ENCODE measurements at regions not wholly inside any gene's neighbourhood (a gene's known extent, or its start where the extent isn't known, plus 50 kb on each side); places are given as distances from the start of the nearest gene placed in this dataset.

DNA sequence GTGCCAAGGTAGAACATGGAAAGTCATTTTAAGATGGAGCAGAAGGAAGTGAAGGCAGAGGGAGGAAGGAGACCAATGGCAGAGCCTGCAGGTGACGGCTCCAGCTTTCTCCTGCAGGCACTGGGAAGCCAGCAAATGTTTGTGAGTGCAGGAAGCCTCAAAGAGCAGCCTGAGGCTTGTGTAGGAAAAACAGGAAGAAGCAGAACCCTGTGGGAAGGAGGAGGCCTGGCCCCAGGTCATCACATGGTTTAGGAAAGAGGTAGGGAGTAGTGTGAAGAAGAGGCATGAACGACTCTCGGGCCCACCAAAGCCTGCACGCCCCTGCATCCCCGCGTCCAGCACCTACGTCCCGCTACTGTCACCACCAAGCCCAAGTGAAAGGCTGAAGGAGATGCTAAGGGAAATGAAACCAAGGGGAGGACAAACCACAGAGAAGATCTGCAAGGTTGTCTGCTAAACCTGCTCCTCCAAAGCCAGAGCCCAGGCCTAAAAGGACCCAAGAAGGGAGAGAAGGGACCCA lies 151.5 kb downstream of the CHST1 start (continued):
- TF ChIP-seq USF2 (IDR thresholded peaks at IDR 0.05; ENCODE audit: borderline replicate concordance, low read depth, low read length) (no peak), FOXJ3 (CRISPR knock-in tag; IDR thresholded peaks at IDR 0.05) (no peak), YY1 (IDR thresholded peaks at IDR 0.05; ENCODE audit: low read depth) (no peak)
- TF ChIP-seq, protein P1, sequence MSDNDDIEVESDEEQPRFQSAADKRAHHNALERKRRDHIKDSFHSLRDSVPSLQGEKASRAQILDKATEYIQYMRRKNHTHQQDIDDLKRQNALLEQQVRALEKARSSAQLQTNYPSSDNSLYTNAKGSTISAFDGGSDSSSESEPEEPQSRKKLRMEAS (IDR thresholded peaks at IDR 0.05; ENCODE audit: low read depth): no peak
- TF ChIP-seq, protein P2, sequence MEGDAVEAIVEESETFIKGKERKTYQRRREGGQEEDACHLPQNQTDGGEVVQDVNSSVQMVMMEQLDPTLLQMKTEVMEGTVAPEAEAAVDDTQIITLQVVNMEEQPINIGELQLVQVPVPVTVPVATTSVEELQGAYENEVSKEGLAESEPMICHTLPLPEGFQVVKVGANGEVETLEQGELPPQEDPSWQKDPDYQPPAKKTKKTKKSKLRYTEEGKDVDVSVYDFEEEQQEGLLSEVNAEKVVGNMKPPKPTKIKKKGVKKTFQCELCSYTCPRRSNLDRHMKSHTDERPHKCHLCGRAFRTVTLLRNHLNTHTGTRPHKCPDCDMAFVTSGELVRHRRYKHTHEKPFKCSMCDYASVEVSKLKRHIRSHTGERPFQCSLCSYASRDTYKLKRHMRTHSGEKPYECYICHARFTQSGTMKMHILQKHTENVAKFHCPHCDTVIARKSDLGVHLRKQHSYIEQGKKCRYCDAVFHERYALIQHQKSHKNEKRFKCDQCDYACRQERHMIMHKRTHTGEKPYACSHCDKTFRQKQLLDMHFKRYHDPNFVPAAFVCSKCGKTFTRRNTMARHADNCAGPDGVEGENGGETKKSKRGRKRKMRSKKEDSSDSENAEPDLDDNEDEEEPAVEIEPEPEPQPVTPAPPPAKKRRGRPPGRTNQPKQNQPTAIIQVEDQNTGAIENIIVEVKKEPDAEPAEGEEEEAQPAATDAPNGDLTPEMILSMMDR (IDR thresholded peaks at IDR 0.05): no peak

DNA sequence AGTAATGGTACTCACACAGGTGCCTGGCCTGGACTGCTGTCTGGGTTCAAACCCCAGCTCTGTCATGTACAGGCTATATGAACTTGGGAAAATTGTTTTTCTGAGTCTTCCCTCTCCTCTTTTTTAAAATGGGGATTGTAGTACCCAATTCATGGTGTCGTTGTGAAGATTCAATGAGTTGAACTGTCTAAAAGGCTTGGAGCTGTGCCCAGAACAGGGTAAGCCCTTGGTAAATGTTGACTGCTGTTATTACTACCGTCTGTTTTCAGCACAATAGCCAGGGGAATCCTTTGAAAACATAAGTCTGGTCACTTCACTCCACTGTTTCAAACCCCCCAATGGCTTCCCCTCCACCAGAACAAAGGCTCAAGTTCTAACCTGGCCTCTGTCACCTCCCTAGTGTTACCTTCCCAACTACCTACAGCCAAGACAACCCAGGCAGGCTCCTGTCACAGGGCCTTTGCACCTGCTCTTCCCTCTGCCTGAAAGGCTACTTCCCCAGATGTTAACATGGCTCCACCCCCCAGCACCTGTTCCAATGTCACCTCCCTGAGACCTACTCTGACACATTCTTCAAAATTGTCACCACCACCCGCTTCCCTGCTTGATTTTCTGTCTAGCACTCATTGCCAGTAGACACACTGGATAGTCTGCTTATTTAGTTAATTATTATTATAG lies 152.8 kb downstream of the CHST1 start:
- DNase-seq: no peak
- POLR2A ChIA-PET: no interaction called here
- CTCF ChIA-PET: interaction anchor here (1.1 kb wide), 1 partner anchor 259 kb away, joined by 4 read pairs; no protein-coding TSS in a partner anchor

More for the DNA sequence above, 152.8 kb downstream of the CHST1 start:
- H3K9ac ChIP-seq: no peak overlapping the region
- H3K4me2 ChIP-seq: no peak overlapping the region
- H3K27ac ChIP-seq (ENCODE audit: low read depth in 2 of 2, low read length in 1 of 2): no peak overlapping the region
- no peaks in the 10 kb centered on the region for H3K9me3 ChIP-seq
- H3F3A ChIP-seq (replicated peaks; ENCODE audit: insufficient read depth): no peaks in the 10 kb centered on the region
- no peak overlapping the region for H2AFZ ChIP-seq (ENCODE audit: low read depth)
- no peaks in the 10 kb centered on the region for H4K20me1 ChIP-seq (ENCODE audit: insufficient read depth)
- H3K4me1 ChIP-seq (ENCODE audit: control insufficient read depth in 1 of 2, insufficient read depth in 2 of 2, low read depth in 1 of 2, low read length in 1 of 2): no peaks in the 10 kb centered on the region
- no peaks in the 10 kb centered on the region for H3K79me2 ChIP-seq (ENCODE audit: insufficient read depth)
- H3K27me3 ChIP-seq (ENCODE audit: insufficient read depth): peaks cover 20% of the 10 kb centered on the region; the same call in 1 of the 2 replicates
- H3K9me2 ChIP-seq: no peaks in the 10 kb centered on the region
- H3K4me3 ChIP-seq (ENCODE audit: low read depth in 2 of 2, low read length in 1 of 2): no peak overlapping the region
- TF ChIP-seq JUND (IDR thresholded peaks at IDR 0.05) (no peak), FOXM1 (IDR thresholded peaks at IDR 0.05; ENCODE audit: low read depth) (no peak), RXRA (IDR thresholded peaks at IDR 0.05; ENCODE audit: borderline replicate concordance, low read depth) (no peak), RFX5 (IDR thresholded peaks at IDR 0.05; ENCODE audit: low read length) (no peak), NFIC (IDR thresholded peaks at IDR 0.05; ENCODE audit: borderline replicate concordance) (no peak), FOXJ3 (CRISPR knock-in tag; IDR thresholded peaks at IDR 0.05) (no peak), TAF1 (IDR thresholded peaks at IDR 0.05; ENCODE audit: borderline replicate concordance, low read depth, low read length) (no peak), GATA2 (CRISPR knock-in tag; IDR thresholded peaks at IDR 0.05) (no peak), EZH2phosphoT487 (IDR thresholded peaks at IDR 0.05; ENCODE audit: borderline replicate concordance, low read depth) (no peak), FOSL2 (IDR thresholded peaks at IDR 0.05; ENCODE audit: borderline replicate concordance, low read depth) (no peak), USF2 (IDR thresholded peaks at IDR 0.05; ENCODE audit: borderline replicate concordance, low read depth, low read length) (no peak), SMC3 (IDR thresholded peaks at IDR 0.05; ENCODE audit: low read depth, low read length) (no peak)
- TF ChIP-seq, protein P3, sequence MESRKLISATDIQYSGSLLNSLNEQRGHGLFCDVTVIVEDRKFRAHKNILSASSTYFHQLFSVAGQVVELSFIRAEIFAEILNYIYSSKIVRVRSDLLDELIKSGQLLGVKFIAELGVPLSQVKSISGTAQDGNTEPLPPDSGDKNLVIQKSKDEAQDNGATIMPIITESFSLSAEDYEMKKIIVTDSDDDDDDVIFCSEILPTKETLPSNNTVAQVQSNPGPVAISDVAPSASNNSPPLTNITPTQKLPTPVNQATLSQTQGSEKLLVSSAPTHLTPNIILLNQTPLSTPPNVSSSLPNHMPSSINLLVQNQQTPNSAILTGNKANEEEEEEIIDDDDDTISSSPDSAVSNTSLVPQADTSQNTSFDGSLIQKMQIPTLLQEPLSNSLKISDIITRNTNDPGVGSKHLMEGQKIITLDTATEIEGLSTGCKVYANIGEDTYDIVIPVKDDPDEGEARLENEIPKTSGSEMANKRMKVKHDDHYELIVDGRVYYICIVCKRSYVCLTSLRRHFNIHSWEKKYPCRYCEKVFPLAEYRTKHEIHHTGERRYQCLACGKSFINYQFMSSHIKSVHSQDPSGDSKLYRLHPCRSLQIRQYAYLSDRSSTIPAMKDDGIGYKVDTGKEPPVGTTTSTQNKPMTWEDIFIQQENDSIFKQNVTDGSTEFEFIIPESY (IDR thresholded peaks at IDR 0.05; ENCODE audit: borderline replicate concordance, low read depth): no peak
- TF ChIP-seq, protein P4, sequence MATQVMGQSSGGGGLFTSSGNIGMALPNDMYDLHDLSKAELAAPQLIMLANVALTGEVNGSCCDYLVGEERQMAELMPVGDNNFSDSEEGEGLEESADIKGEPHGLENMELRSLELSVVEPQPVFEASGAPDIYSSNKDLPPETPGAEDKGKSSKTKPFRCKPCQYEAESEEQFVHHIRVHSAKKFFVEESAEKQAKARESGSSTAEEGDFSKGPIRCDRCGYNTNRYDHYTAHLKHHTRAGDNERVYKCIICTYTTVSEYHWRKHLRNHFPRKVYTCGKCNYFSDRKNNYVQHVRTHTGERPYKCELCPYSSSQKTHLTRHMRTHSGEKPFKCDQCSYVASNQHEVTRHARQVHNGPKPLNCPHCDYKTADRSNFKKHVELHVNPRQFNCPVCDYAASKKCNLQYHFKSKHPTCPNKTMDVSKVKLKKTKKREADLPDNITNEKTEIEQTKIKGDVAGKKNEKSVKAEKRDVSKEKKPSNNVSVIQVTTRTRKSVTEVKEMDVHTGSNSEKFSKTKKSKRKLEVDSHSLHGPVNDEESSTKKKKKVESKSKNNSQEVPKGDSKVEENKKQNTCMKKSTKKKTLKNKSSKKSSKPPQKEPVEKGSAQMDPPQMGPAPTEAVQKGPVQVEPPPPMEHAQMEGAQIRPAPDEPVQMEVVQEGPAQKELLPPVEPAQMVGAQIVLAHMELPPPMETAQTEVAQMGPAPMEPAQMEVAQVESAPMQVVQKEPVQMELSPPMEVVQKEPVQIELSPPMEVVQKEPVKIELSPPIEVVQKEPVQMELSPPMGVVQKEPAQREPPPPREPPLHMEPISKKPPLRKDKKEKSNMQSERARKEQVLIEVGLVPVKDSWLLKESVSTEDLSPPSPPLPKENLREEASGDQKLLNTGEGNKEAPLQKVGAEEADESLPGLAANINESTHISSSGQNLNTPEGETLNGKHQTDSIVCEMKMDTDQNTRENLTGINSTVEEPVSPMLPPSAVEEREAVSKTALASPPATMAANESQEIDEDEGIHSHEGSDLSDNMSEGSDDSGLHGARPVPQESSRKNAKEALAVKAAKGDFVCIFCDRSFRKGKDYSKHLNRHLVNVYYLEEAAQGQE (IDR thresholded peaks at IDR 0.05; ENCODE audit: low read depth, low read length): no peak
- H3K36me3 ChIP-seq (replicated peaks in 1 of 2; ENCODE audit: control insufficient read depth in 1 of 2, insufficient read depth in 2 of 2, low read length in 1 of 2): no peaks in the 10 kb centered on the region
- WGBS (ENCODE audit: low lambda C conversion rate): 16% methylated on average over 3 of the region's 3 CpGs
